ENCODE measurements at regions not wholly inside any gene's neighbourhood (a gene's known extent, or its start where the extent isn't known, plus 50 kb on each side); places are given as distances from the start of the nearest gene placed in this dataset.

DNA sequence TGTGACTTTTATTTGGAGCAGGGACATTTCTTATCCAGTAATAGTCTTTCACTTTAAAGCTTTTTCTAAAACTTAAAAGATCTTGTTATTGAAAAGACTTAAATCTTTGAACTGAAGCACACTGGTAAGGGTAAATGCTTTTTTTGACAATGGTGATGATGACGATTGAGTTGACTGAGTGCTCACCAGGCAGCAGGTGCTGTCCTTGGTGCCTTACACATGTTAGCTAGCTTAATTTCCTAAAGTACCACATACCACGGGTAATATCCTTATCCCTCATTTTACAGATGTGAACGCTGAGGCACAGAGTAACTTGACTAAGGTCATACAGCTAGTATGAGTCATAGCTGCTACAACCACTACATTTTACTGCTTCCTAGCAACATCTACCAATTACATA, 200.0 kb downstream of the XPNPEP1 start:
- TF ChIP-seq, protein P1, sequence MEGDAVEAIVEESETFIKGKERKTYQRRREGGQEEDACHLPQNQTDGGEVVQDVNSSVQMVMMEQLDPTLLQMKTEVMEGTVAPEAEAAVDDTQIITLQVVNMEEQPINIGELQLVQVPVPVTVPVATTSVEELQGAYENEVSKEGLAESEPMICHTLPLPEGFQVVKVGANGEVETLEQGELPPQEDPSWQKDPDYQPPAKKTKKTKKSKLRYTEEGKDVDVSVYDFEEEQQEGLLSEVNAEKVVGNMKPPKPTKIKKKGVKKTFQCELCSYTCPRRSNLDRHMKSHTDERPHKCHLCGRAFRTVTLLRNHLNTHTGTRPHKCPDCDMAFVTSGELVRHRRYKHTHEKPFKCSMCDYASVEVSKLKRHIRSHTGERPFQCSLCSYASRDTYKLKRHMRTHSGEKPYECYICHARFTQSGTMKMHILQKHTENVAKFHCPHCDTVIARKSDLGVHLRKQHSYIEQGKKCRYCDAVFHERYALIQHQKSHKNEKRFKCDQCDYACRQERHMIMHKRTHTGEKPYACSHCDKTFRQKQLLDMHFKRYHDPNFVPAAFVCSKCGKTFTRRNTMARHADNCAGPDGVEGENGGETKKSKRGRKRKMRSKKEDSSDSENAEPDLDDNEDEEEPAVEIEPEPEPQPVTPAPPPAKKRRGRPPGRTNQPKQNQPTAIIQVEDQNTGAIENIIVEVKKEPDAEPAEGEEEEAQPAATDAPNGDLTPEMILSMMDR (IDR thresholded peaks at IDR 0.05; ENCODE audit: insufficient read depth, low read length, missing control alignments): no peak
- H3K4me3 ChIP-seq (ENCODE audit: low read depth, low read length): no peak overlapping the region
- no peak for DNase-seq (ENCODE audit: low read depth, low spot score)
- CTCF ChIA-PET: no interaction called here
- POLR2A ChIA-PET: no interaction called here

DNA sequence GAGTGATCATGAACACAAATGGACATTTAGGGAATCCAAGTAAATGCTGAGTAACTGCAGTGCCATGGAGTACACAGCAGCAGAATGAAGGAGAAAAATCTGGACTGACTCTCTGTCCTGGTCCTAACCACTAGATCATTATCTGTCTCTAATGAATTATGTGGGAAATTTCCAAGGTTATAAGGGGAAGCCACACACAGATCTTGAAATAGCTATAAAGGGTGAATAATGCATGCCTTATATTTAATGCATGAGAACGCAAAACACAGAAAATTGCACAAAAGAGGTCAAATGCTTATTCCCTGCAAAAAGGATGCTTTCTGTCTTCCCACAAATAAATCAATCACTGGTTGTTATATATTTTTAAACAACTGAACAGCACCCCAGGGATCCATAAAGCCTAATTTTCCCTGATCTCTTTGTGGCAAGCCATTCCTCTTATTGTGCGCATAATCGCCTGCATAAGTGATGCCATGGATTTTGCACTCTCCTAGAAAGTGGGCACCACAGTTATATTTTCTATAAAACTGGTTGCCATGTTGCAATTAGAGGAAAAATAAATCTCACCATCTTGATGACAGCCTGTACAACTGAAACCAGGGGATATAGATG, 201.8 kb downstream of the XPNPEP1 start:
- CTCF ChIA-PET: no interaction called here
- DNase-seq (ENCODE audit: low read depth, low spot score): no peak
- TF ChIP-seq, protein P1 (IDR thresholded peaks at IDR 0.05; ENCODE audit: insufficient read depth, low read length, missing control alignments): no peak
- POLR2A ChIA-PET: no interaction called here
- H3K4me3 ChIP-seq (ENCODE audit: low read depth, low read length): no peak overlapping the region

DNA sequence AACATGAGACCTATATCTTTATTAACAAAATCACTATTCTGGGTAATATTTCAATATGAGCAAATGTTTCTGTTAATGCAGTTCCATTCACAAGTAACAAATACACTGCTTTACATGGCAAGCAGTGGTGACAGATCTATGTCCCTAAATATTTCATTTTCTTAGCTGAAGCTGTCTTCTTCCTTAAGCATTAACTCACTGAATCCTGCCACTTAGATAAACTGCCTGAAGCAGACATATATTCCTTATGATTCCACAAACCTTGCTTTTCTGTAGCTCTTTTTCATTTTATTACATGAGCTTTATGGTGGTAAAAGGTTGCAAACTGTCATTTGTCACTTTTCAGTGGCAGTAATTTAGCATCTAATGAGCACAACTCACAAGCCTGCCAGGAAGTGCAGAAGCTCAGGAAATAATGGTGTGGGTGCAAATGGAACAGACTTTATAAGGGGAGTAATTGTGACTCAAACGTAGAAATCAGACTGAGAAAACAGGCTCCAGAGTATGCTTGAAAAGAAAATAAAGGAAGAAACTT, 217.2 kb downstream of the XPNPEP1 start:
- TF ChIP-seq, protein P1 (IDR thresholded peaks at IDR 0.05; ENCODE audit: insufficient read depth, low read length, missing control alignments): no peak
- H3K4me3 ChIP-seq (ENCODE audit: low read depth, low read length): no peak overlapping the region
- CTCF ChIA-PET: no interaction called here
- DNase-seq (ENCODE audit: low read depth, low spot score): no peak
- POLR2A ChIA-PET: no interaction called here

DNA sequence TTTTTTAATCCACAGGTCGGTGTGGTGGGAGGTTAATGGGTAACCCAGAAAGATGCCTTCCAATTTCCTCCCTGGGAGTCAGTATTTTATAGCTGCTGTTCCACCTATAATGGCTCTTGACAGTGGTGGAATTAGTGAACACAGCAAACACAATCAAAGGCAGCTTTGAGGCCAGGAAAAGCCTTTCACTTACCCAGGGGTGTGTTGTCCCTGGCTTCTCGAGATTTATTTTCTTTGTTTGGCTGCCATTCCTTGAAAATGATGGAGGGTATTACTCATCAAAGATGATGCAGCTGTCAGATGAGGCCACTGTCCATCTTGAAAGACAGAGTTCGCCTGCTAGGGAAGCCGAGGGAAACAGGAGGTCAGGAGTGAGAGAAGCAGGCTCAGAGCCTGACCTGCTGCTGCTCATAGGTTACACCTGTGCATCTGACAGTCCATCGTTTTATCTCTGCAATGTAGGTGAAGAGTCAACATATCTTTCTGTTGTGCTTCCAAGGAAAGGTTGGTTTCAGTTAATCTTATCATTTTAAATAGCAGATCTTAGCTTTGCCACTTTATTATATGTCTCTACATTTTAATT, 221.6 kb downstream of the XPNPEP1 start:
- ChIA-PET CTCF (no interaction called here), POLR2A (no interaction called here)
- no peak for DNase-seq (ENCODE audit: low read depth, low spot score)
- TF ChIP-seq, protein P1 (IDR thresholded peaks at IDR 0.05; ENCODE audit: insufficient read depth, low read length, missing control alignments): no peak
- no peak overlapping the region for H3K4me3 ChIP-seq (ENCODE audit: low read depth, low read length)

DNA sequence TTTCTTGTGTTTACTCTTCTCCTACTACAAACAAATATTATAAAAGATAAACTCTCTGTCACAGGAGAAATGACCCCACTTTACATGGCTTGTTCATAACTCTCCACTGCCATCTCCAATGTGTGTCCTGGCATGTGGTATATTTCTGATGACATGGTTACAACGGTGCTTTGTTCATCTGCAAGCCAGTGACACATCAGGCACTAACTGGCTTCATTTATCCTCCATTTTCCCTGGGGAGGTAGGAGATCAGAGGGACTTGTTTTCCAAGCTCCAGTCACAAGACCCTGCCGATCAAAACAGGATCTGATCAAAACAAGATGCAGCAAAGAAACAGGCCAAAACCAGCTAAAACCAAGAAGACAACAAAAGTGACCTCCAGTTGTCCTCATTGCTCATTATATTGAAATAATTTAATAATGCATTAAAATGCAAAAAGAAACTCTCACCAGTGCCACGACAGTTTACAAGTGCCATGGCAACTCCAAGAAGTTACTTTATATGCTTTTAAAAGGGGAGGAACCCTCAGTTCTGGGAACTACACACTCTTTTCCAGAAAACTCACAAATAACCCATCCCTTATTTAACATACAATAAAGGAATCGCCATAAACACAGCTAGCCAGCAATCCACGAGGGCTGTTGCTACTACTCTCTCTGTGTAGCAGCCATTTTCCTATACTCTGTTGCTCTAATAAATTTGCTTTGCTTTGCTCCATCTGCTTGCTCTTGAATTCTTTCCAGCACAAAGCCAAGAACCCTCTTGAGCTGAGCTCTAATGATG, 224.2 kb downstream of the XPNPEP1 start:
- no peak for DNase-seq (ENCODE audit: low read depth, low spot score)
- no peak overlapping the region for H3K4me3 ChIP-seq (ENCODE audit: low read depth, low read length)
- ChIA-PET POLR2A (no interaction called here), CTCF (no interaction called here)
- TF ChIP-seq, protein P1 (IDR thresholded peaks at IDR 0.05; ENCODE audit: insufficient read depth, low read length, missing control alignments): no peak

DNA sequence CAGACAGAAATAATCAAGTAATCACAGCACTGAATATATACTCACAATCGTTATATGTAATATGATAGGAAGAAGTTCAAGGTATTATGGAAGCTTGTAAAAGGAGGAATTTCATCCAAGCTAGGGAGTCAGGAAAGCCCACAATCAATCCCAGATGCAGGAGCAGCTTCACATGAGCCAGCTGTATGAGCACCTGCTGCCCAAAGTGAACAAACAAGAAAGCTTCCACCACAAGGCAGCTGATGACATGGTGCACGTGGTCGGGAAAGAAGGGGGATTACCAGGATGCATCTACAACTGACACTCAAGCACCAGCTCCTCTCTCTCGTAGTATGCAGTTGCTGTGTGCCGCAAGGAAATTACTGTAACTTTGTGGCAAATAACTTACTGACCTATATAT, 225.2 kb downstream of the XPNPEP1 start:
- no peak for DNase-seq (ENCODE audit: low read depth, low spot score)
- POLR2A ChIA-PET: no interaction called here
- CTCF ChIA-PET: no interaction called here
- no peak overlapping the region for H3K4me3 ChIP-seq (ENCODE audit: low read depth, low read length)
- TF ChIP-seq, protein P1 (IDR thresholded peaks at IDR 0.05; ENCODE audit: insufficient read depth, low read length, missing control alignments): no peak

Measured in AG04449 (cell line).